Lung (tissue), 11 donors: ENCODE measurements at regions not wholly inside any gene's neighbourhood (a gene's known extent, or its start where the extent isn't known, plus 50 kb on each side); places are given as distances from the start of the nearest gene placed in this dataset.

ENCODE experiments used
- ATAC-seq: fragments of 200-7000 bp; cut with Tn5 transposase; one replicate; pipeline ENCODE4 v1.9.1; 2020; ENCODE audit warnings: moderate number of reproducible peaks; ENCODE audit not compliant: insufficient read depth, low FRiP score
- DNase-seq, 3 donors: peaks; one replicate each; pipeline ENCODE4 v3.0.0-alpha.2; 2013 to 2017
- H3K27ac ChIP-seq, 2 donors: one replicate each; pipeline ENCODE4 v1.5.1; 2013; ENCODE audit warnings: mild to moderate bottlenecking in 2 of 2, moderate library complexity in 2 of 2, control low read depth in 1 of 2, inconsistent platforms in 1 of 2, low read depth in 1 of 2, low read length in 1 of 2
- H3K27me3 ChIP-seq, 3 donors: one replicate each; pipeline ENCODE4 v1.5.1; 2013; ENCODE audit warnings: low read length in 2 of 3; ENCODE audit not compliant: control insufficient read depth in 3 of 3, insufficient read depth in 3 of 3
- H3K36me3 ChIP-seq, 4 donors: one replicate each; pipeline ENCODE4 v1.5.1; 2013; ENCODE audit warnings: low read length in 4 of 4, mild to moderate bottlenecking in 1 of 4, moderate library complexity in 1 of 4; ENCODE audit not compliant: control insufficient read depth in 4 of 4, insufficient read depth in 4 of 4
- H3K4me1 ChIP-seq, 5 donors: one replicate each; pipeline ENCODE4 v1.5.1; 2013; ENCODE audit warnings: low read length in 5 of 5, mild to moderate bottlenecking in 2 of 5, moderate library complexity in 1 of 5; ENCODE audit not compliant: control insufficient read depth in 5 of 5, insufficient read depth in 5 of 5
- H3K4me3 ChIP-seq: one replicate; pipeline ENCODE4 v1.5.1; 2013; ENCODE audit warnings: mild to moderate bottlenecking, control low read depth, moderate library complexity
- H3K9ac ChIP-seq, 2 donors: one replicate each; pipeline ENCODE4 v1.5.1; 2013; ENCODE audit warnings: low read length in 2 of 2, control low read depth in 1 of 2; ENCODE audit not compliant: insufficient read depth in 1 of 2
- H3K9me3 ChIP-seq, 4 donors: one replicate each; pipeline ENCODE4 v1.5.1; 2013; ENCODE audit warnings: low read length in 3 of 4, mild to moderate bottlenecking in 1 of 4, moderate library complexity in 1 of 4; ENCODE audit not compliant: control insufficient read depth in 4 of 4, insufficient read depth in 3 of 4
- WGBS, 2 donors: extraction: QIAGEN DNeasy Blood & Tissue Kit; methylation state at CpG; one replicate each; pipeline ENCODE4 v1.1.7; 2013; 5-methylcytosine and 5-hydroxymethylcytosine counted together
- TF ChIP-seq, protein P1 (sequence below): IDR thresholded peaks from 2 replicates; pipeline ENCODE4 v1.5.1; 2012; ENCODE audit warnings: mild to moderate bottlenecking; ENCODE audit errors: control extremely low read depth, extremely low read depth
- donor health status: control.
- donor health status: control.
- donor health status: Bipolar disorder and iron deficiency.
- donor health status: healthy.
- donor health status: DM: yes; HTN: yes; CAD: no.

DNA sequence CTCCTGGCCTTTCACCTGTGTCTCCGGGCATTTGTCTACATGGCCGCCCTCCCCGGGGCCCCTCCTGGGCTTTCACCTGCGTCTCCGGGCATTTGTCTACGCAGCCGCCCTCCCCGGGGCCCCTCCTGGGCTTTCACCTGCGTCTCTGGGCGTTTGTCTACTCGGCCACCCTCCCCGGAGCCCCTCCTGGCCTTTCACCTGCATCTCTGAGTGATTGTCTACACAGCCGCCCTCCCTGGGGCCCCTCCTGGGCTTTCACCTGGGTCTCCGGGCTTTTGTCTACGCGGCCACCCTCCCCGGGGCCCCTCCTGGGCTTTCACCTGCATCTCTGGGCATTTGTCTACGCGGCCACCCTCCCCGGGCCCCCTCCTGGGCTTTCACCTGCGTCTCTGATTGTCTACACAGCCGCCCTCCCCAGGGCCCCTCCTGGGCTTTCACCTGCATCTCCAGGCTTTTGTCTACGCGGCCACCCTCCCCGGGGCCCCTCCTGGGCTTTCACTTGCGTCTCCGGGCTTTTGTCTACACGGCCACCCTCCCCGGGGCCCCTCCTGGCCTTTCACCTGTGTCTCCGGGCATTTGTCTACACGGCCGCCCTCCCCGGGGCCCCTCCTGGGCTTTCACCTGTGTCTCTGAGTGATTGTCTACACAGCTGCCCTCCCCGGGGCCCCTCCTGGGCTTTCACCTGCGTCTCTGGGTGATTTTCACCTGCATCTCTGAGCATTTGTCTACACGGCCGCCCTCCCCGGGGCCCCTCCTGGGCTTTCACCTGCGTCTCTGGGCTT lies 68.0 kb upstream of the GALNT9 start:
- Histone ChIP-seq H3K4me1 (peaks cover 0 to 13% (median 0%) of the 10 kb centered on the region in 5 donors), H3K27me3 (peaks cover 0 to 46% (median 12%) of the 10 kb centered on the region in 3 donors), H3K9ac (no peak overlapping the region), H3K27ac (no peak overlapping the region), H3K4me3 (no peak overlapping the region), H3K36me3 (no peaks in the 10 kb centered on the region), H3K9me3 (no peaks in the 10 kb centered on the region)
- ATAC-seq (no peak), DNase-seq (peak in 2 of 3 donors; percentile 34 to 48)
- 34 to 55% methylated on average over 39 of the region's 39 CpGs for WGBS, 2 donors
- TF ChIP-seq, protein P1, sequence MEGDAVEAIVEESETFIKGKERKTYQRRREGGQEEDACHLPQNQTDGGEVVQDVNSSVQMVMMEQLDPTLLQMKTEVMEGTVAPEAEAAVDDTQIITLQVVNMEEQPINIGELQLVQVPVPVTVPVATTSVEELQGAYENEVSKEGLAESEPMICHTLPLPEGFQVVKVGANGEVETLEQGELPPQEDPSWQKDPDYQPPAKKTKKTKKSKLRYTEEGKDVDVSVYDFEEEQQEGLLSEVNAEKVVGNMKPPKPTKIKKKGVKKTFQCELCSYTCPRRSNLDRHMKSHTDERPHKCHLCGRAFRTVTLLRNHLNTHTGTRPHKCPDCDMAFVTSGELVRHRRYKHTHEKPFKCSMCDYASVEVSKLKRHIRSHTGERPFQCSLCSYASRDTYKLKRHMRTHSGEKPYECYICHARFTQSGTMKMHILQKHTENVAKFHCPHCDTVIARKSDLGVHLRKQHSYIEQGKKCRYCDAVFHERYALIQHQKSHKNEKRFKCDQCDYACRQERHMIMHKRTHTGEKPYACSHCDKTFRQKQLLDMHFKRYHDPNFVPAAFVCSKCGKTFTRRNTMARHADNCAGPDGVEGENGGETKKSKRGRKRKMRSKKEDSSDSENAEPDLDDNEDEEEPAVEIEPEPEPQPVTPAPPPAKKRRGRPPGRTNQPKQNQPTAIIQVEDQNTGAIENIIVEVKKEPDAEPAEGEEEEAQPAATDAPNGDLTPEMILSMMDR, result no peak

DNA sequence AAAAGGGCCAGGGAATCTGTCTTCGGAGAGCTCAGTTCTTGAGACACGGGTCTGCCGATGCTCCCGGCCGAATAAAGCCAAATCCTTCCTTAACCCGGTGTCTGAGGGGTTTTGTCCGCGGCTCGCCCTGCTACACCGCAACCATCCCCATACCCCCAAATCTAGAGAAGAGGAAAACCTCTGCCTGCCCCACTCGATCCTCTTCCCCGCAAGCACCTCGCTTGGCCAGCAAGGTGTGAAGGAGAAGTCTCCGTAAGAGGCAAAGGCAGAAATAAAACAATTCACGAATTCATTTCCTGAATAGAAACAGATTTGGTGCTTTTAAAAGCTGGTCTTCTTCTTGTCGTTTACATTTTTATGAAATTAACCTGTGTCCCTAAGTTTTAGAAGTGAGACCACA lies 67.3 kb upstream of the GALNT9 start:
- Histone ChIP-seq H3K9ac (no peak overlapping the region), H3K27ac (no peak overlapping the region), H3K27me3 (peaks cover 0 to 46% (median 12%) of the 10 kb centered on the region in 3 donors), H3K36me3 (no peaks in the 10 kb centered on the region), H3K4me1 (peaks cover 0 to 13% (median 0%) of the 10 kb centered on the region in 5 donors), H3K4me3 (no peak overlapping the region), H3K9me3 (no peaks in the 10 kb centered on the region)
- no peak for DNase-seq
- 63 to 66% methylated on average over 16 of the region's 16 CpGs for WGBS, 2 donors
- ATAC-seq, result no peak
- TF ChIP-seq, protein P1, result no peak

DNA sequence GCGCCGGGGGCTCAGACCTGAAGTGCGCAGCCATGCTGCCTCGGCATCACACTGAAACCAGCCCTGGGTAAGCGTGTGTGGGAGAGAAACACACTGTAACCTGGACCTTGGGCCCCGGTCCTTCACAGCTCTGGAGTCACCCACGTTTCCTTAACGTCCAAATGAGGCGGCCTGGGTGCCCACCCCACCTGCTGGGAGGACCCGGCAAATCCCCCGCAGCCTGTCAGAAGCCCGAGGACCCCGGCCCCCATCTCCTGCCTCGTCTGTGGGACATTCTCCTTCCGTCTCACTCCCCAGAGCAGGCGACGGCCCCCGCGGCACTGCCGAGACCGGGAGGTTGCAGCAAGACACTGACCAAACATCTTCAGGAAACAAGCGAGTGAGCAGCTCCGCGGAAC lies 66.5 kb upstream of the GALNT9 start:
- H3K4me1 ChIP-seq, result peaks cover 0 to 11% (median 0%) of the 10 kb centered on the region in 5 donors
- TF ChIP-seq, protein P1, result no peak
- H3K9me3 ChIP-seq, result no peaks in the 10 kb centered on the region
- H3K4me3 ChIP-seq, result no peak overlapping the region
- H3K27me3 ChIP-seq, result peaks cover 0 to 49% (median 12%) of the 10 kb centered on the region in 3 donors
- H3K27ac ChIP-seq, result no peak overlapping the region
- no peak overlapping the region for H3K9ac ChIP-seq
- DNase-seq, result no peak
- H3K36me3 ChIP-seq, result no peaks in the 10 kb centered on the region
- 67 to 75% methylated on average over 24 of the region's 24 CpGs for WGBS, 2 donors
- ATAC-seq, result no peak
